D721Med (cell line): ENCODE measurements at regions not wholly inside any gene's neighbourhood (a gene's known extent, or its start where the extent isn't known, plus 50 kb on each side); places are given as distances from the start of the nearest gene placed in this dataset.

ENCODE experiments used
- DNase-seq: peaks from one replicate; pipeline ENCODE4 v3.0.0; 2011; ENCODE audit warnings: low spot score; ENCODE audit not compliant: insufficient read length
- FAIRE-seq: peaks from 2 replicates; lab custom pipeline; 2011; peaks lifted over from hg19 to GRCh38; lab: Jason Lieb, UNC
- CTCF ChIP-seq: IDR thresholded peaks from 2 replicates; pipeline ENCODE4 v1.5.1; 2012; ENCODE audit warnings: mild to moderate bottlenecking, control low read depth; ENCODE audit not compliant: insufficient read depth; ENCODE audit errors: missing control alignments

- no peak for FAIRE-seq
- no peak for DNase-seq
- TF ChIP-seq CTCF: no peak
These were observed 1051.1 kb upstream of the CDH6 start for GRCh38 chr5:30142432-30142831.

GRCh38 chr5:30121043-30121442 is 1072.4 kb upstream of the CDH6 start:
- FAIRE-seq (no peak), DNase-seq (no peak)
- TF ChIP-seq CTCF: no peak

- FAIRE-seq: no peak
- TF ChIP-seq CTCF: no peak
These were observed 1076.4 kb upstream of the CDH6 start for GRCh38 chr5:30117135-30117534.

GRCh38 chr5:30113542-30113941 is 1079.9 kb upstream of the CDH6 start:
- DNase-seq (no peak), FAIRE-seq (no peak)
- TF ChIP-seq CTCF: no peak

More at GRCh38 chr5:30117135-30117534, 1076.4 kb upstream of the CDH6 start:
- DNase-seq: no peak

- no peak for DNase-seq
- no peak for TF ChIP-seq CTCF
- no peak for FAIRE-seq
These were observed 1080.6 kb upstream of the CDH6 start for GRCh38 chr5:30112867-30113266.

GRCh38 chr5:30108051-30108450 is 1085.4 kb upstream of the CDH6 start:
- TF ChIP-seq CTCF: no peak
- FAIRE-seq (no peak), DNase-seq (no peak)

GRCh38 chr5:30106596-30106995 is 1086.9 kb upstream of the CDH6 start:
- DNase-seq (no peak), FAIRE-seq (no peak)
- no peak for TF ChIP-seq CTCF
